CD4-positive, alpha-beta T cell treated with Interleukin-15 for 1 hour (primary cell): ENCODE measurements at regions not wholly inside any gene's neighbourhood (a gene's known extent, or its start where the extent isn't known, plus 50 kb on each side); places are given as distances from the start of the nearest gene placed in this dataset.
"Not testable (repeated sequence)": the region's sequence is repeated elsewhere in the genome, so short reads cannot be mapped to it uniquely, and the experiment has no call there.

Experiments
- DNase-seq: peaks from one replicate; pipeline ENCODE4 v3.0.0-alpha.2; 2020

DNA sequence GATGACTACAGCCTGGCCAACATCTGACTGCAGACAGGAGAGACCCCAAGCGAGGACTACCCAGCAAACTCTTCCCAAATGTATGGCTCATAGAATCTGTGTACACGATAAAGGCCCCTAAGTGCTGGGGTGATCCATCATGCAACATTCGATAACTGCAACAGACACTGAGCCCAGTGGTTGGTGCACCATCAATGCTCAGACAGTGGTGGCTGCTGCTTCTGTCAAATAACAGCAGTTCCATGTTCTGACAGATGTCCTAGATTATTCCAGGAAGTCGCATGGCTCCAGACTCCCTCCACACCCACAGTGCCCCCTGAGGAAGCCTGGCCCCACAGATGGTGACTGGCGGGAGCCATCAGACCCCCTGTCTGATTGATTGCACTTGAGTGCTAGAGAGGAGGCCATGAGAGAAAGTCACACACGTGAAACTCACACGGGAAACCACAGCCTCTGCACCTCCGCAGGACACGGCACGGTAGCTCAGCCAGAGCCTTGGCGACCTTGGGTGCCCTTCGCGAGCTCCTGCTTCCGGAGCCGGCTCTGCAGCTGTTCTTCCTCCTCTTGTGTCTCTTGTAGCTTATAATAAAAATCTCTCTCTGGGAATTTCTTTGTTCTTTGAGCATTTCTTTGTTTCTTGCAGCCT is 1155.9 kb downstream of the TBC1D22A start:
- DNase-seq, result no peak

- DNase-seq, result no peak
Measured at GRCh38 chr22:47914481-47915097, 1152.1 kb downstream of the TBC1D22A start.

DNA sequence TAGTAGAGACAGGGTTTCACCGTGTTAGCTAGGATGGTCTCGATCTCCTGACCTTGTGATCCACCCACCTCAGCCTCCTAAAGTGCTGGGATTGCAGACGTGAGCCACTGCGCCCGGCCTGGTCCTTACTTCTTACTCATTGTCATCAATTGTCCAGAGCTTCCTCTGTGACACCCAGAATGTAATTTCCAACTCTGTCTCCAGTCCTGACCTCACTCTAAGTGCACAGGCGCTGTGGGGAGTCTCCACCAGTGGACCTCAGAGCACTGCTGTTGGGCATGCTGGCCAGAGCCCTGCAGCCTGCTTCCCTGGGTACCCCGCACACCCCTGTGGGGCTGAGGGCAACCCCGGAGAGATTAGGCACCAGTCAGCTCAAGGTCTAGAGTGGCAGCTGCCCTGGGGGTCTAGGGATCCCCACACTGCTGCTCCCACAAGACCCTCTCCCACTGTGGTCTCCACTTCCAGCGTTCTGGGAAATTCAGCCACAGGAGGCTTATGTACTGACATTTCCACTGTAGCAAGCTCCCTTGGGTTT is 1140.3 kb downstream of the TBC1D22A start:
- no peak for DNase-seq

DNA sequence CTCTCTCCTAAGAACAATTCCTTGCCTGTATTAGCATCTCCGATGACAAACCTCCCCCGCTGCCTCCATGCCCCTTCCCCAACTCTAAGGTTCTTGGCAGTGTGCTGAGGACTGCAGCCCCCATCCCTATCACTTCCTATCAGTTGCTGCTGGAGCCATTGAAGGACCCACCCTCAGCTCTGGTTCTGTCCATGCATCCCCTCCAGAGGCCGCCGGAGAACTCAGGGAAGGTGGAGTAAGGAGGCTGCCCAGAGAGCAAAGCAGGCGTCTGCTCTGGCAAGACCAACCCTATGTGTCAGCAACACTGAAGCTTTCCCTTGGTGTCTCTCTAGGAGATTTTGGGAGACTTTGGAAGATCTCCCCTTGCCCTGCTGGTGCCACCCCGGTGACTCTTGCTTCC is 1139.5 kb downstream of the TBC1D22A start:
- no peak for DNase-seq

GRCh38 chr22:47899894-47900293 is 1137.4 kb downstream of the TBC1D22A start:
- DNase-seq, result no peak

DNA sequence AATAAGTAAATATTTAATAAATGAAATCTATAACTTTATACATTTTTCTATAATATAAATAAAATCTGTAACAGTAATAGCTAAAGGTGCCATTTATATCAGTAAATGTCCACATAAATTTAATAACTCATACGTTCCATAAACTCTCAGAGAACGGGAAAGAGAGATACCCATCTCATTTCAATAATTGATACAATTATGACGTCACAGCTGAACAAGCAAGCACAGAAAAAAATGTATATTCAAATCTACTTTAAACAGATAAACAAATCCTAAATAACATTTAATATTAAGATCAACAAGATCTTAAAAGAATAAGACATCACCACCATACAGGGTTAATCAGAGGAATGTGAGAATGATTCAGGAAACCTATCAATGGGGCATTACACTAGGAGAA is 1136.5 kb downstream of the TBC1D22A start:
- DNase-seq, result no peak

DNA sequence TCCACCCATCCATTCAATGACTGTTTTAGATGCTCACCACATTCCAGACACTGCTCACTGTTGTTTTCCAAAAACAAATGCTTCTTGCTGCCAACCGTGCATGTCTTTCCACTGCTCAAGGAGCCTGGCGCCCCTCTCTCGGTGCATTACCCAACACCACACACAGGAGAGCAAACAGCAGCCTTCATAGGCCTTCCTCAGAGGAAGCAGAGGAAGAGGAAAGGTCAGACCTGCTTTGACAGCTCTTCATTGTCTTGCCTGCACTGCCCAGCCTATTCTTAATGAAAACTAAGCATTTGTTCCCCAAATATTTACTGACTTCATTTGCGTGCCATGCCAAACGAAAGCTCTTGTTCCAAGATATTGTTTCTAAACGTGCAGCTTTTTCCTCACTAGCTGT is 1129.2 kb downstream of the TBC1D22A start:
- DNase-seq, result no peak

GRCh38 chr22:47888817-47889216 is 1126.4 kb downstream of the TBC1D22A start:
- no peak for DNase-seq

DNA sequence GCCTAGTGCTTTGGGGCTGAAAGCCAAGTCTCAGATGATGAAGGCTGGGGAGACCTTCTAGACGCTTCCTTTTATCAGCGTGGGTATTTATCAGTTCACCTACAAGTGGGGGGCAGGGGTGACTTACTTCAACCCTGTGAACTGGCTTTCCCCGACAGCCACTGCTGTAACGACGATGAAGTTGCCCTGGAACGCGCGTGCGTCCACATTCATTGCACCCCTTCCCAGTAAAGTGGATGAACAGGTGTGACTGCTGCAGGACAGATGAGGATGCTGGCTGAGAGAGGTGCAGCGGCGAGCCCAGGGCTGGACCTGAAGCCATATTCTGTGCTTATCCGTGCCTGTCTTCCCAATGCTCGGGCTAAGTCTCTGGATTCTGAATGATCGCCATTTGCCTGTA is 1122.3 kb downstream of the TBC1D22A start:
- DNase-seq, result no peak

- DNase-seq, result no peak
Measured at GRCh38 chr22:47884200-47884599, 1121.8 kb downstream of the TBC1D22A start.

GRCh38 chr22:47883757-47884156 is 1121.3 kb downstream of the TBC1D22A start:
- no peak for DNase-seq

- no peak for DNase-seq
Measured at GRCh38 chr22:47879346-47879745, 1116.9 kb downstream of the TBC1D22A start.

DNA sequence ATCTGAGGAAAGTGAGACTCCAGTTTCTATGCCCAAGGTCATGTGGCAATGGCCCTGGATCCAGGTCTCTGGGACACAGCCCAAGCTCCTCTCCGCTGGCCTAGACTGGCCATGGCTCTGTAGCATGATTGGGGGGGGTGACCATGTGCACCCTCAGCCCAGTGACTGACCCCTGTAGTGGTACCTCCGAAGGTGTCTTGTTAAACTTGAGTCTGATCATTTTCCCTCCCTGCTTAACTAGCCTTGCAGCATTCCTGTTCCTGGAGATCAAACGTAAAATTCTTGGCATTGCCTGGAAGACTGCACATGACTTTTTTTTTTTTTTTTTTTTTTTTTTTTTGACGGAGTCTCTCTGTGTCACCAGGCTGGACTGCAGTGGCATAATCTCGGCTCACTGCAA is 1116.0 kb downstream of the TBC1D22A start:
- DNase-seq, result no peak

DNA sequence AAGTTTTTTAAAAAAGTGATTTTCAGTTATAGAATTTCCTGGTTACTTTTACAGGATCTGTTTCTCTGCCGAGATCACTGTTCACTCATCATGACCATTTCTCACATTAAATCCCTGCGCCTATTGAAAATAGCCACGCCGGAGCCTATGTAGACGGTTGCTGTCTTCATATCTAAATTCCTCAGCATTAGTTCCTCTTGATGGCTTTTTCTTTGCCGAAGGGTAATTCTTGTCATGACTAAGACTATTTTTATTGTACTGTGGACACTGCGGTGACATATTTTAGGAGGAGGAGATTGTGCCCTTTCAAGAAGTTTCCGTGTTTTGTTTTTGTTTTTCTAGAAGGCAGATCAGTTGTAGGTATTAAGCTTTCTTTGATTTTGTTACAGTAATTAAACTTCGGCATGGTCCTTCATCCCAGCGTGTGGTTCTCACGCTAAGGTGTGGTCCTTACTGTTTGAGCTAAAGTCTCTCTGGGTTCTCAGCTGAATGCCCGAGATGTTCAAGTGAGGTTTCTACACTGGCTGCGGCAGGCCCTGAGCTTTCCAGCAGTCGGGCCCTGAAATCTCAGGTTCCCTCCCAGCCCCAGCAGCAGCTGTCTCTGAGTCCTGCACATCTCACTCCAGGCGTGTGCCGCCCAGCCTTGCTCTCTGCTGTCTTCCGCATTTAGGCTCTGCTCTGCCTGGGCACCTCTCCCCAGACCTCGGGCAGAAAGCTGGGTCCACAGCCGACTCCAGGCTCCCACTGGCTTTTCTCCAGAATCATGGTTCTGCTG is 1110.5 kb downstream of the TBC1D22A start:
- no peak for DNase-seq

DNA sequence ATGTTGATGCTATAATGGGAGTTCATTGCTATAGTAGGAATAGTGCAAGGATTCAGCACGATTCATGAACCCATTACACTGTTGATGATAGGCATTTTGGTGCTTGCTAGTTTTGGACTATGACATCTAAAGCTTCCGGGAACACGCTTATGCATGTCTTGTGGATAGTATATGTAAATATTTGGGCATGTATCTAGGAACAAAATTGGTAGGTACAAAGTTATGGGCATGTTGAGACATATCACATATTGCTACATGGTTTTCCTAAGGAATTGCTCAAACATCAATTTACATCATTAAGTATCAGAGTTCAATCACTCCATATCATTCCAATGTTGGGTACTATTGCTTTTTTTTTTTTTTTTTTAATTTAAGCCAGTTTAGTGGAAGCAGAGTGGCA is 1103.2 kb downstream of the TBC1D22A start:
- no peak for DNase-seq

GRCh38 chr22:47862394-47862793 is 1099.9 kb downstream of the TBC1D22A start:
- no peak for DNase-seq

DNA sequence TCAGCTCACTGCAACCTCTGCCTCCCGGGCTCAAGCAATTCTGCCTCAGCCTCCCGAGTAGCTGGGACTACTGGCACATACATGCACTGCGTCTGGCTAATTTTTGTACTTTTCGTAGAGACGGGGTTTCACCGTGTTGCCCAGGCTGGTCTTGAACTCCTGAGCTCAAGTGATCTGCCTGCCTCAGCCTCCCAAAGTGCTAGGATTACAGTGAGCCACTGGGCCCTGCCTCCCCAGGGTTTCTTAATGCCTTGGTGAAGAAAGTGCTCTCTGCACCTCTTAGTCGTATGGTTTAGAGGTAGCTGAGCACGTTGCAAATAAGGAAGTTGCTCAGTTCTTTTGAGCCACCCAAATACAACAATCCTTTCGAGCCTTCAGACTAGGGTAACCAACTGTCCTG is 1098.5 kb downstream of the TBC1D22A start:
- not testable (repeated sequence) for DNase-seq

- no peak for DNase-seq
Measured at GRCh38 chr22:47859881-47860525, 1097.6 kb downstream of the TBC1D22A start.

DNA sequence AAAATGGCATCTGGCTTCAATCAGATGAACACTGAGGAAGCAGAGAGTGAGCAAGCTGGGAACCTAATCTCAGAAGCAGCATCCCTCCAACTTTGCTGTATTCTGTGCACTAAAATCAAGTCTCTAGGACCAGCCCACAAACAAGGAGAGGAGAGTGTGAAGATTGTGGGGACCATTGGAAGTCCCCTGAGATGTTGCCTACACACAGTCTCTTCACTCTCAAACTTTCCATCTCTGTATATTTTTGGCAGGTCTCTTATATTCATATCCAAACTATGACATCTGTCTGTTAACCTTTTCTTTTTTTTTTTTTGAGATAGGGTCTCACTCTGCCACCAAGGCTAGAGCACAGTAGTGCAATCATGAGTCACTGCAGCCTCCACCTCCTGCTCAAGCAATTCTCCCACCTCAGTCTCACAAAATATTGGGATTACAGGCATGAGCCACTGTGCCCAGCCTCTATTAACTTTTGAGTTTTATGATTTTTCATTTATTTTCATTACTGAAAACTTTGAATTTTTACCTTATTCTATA is 1096.4 kb downstream of the TBC1D22A start:
- no peak for DNase-seq

DNA sequence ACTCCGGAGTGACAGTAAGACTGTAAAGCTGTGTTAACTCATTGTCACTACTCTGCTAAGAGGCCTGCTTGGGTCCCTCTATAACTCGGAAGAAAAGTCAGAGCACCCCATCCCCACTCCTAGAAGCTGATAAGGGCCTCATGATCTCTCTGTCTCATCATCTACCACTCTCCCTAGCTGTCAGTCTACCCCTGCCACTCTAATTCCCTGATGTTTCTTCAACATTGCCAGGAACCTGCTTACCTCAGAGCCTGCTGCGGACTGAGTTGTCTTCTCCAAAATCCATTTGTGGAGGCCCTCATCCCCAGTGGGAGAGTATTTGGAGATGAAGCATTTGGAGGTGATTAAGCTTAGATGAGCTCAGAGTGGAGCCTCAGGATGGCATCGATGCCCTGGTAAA is 1092.2 kb downstream of the TBC1D22A start:
- no peak for DNase-seq

GRCh38 chr22:47854251-47854650 is 1091.8 kb downstream of the TBC1D22A start:
- DNase-seq, result no peak

GRCh38 chr22:47853750-47854149 is 1091.3 kb downstream of the TBC1D22A start:
- no peak for DNase-seq

DNA sequence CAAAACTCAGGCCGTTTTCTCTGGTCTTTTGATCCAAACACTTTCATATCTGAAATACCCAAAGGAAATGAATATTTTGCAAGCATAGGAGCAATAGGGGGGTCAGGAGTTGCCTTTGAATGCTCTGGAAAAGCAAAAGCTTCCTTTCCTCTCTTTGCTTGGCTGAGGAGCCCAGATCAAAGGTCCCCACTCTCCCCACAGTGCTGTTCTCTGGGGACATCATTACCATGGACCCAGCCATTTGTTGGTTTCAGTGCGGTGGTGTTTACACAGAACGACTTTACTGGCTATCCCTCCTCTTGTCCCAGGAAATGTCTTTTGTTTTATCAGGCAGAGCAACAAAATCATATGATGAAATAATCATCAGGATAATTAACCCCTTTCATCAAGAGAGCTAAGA is 1089.1 kb downstream of the TBC1D22A start:
- DNase-seq, result no peak
